ENCODE measurements at regions not wholly inside any gene's neighbourhood (a gene's known extent, or its start where the extent isn't known, plus 50 kb on each side); places are given as distances from the start of the nearest gene placed in this dataset.

DNA sequence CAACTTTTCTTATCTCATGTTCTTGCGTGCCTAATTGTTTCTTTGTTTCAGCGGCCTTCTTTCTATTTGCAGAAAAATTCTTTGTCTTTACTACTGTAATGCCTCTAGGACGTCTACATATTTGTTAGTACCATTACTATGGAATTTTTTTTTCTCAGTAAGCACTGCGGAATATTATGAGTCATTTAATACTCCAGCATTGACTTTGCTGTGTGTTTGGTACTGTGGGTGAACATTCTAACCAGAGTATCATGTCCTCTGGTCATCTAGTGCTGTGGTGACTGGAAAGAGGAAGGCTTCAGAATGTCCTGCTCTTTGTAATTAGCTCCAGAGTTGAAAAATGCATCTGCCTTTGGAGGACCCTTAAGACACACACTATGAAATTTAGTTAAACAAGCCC is 58.5 kb upstream of the FERD3L start (continued):
- TF ChIP-seq, protein P1, sequence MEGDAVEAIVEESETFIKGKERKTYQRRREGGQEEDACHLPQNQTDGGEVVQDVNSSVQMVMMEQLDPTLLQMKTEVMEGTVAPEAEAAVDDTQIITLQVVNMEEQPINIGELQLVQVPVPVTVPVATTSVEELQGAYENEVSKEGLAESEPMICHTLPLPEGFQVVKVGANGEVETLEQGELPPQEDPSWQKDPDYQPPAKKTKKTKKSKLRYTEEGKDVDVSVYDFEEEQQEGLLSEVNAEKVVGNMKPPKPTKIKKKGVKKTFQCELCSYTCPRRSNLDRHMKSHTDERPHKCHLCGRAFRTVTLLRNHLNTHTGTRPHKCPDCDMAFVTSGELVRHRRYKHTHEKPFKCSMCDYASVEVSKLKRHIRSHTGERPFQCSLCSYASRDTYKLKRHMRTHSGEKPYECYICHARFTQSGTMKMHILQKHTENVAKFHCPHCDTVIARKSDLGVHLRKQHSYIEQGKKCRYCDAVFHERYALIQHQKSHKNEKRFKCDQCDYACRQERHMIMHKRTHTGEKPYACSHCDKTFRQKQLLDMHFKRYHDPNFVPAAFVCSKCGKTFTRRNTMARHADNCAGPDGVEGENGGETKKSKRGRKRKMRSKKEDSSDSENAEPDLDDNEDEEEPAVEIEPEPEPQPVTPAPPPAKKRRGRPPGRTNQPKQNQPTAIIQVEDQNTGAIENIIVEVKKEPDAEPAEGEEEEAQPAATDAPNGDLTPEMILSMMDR (conservative IDR thresholded peaks at IDR 0.05; ENCODE audit: low read depth in 2 of 2): no peak
- TF ChIP-seq, protein P2, sequence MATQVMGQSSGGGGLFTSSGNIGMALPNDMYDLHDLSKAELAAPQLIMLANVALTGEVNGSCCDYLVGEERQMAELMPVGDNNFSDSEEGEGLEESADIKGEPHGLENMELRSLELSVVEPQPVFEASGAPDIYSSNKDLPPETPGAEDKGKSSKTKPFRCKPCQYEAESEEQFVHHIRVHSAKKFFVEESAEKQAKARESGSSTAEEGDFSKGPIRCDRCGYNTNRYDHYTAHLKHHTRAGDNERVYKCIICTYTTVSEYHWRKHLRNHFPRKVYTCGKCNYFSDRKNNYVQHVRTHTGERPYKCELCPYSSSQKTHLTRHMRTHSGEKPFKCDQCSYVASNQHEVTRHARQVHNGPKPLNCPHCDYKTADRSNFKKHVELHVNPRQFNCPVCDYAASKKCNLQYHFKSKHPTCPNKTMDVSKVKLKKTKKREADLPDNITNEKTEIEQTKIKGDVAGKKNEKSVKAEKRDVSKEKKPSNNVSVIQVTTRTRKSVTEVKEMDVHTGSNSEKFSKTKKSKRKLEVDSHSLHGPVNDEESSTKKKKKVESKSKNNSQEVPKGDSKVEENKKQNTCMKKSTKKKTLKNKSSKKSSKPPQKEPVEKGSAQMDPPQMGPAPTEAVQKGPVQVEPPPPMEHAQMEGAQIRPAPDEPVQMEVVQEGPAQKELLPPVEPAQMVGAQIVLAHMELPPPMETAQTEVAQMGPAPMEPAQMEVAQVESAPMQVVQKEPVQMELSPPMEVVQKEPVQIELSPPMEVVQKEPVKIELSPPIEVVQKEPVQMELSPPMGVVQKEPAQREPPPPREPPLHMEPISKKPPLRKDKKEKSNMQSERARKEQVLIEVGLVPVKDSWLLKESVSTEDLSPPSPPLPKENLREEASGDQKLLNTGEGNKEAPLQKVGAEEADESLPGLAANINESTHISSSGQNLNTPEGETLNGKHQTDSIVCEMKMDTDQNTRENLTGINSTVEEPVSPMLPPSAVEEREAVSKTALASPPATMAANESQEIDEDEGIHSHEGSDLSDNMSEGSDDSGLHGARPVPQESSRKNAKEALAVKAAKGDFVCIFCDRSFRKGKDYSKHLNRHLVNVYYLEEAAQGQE (IDR thresholded peaks at IDR 0.05; ENCODE audit: unreplicated experiment): no peak
- no peak for TF ChIP-seq ZNF114 (CRISPR knock-in tag; IDR thresholded peaks at IDR 0.05)
- no peak for TF ChIP-seq JUNB (IDR thresholded peaks at IDR 0.05; ENCODE audit: unreplicated experiment)

DNA sequence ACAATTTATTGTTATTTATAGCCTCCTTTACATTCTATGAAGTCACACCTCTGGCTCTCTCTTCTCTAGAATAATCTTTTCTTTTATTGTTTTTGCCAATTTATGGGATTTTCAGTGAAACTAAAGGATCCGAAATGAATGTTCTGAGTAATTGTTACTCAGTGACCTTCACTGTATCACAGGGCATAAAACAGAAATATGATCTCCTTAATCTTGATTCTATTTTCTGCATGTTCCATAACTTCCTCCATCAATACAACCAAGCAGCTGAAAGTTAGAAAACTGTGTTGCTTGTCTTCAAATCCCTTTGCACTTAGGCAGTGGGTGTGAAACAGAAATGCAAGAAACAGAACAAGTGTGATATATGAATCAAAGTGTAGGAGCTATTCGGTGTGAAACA is 57.4 kb upstream of the FERD3L start:
- Histone ChIP-seq H3K27me3 (ENCODE audit: insufficient read depth) (no peaks in the 10 kb centered on the region), H3K27ac (ENCODE audit: low read depth) (no peak overlapping the region), H4K20me1 (replicated peaks; ENCODE audit: insufficient read depth) (no peaks in the 10 kb centered on the region; the same call in 1 of the 2 replicates), H3K36me3 (ENCODE audit: insufficient read depth) (no peaks in the 10 kb centered on the region), H3K4me3 (no peak overlapping the region), H3F3A (replicated peaks; ENCODE audit: low read depth) (no peaks in the 10 kb centered on the region), H3K4me1 (ENCODE audit: insufficient read depth) (no peaks in the 10 kb centered on the region), H3K9me2 (ENCODE audit: insufficient read depth) (no peaks in the 10 kb centered on the region), H2AFZ (no peak overlapping the region), H3K4me2 (no peak overlapping the region), H3K79me2 (replicated peaks; ENCODE audit: insufficient read depth) (no peaks in the 10 kb centered on the region)
- H3K9me3 Mint-ChIP-seq: peaks cover 3% of the 10 kb centered on the region; the same call in 1 of the 3 replicates
- DNase-seq (ENCODE audit: low spot score) (no peak), ATAC-seq (no peak)
- no peaks in the 10 kb centered on the region for H3K27me3 Mint-ChIP-seq (ENCODE audit: insufficient read depth, low read depth, poor library complexity)
- H3K36me3 Mint-ChIP-seq (ENCODE audit: low read depth): no peaks in the 10 kb centered on the region
- no peaks in the 10 kb centered on the region for H3K4me1 Mint-ChIP-seq
- H3K4me3 Mint-ChIP-seq: no peak overlapping the region
- H3K27ac Mint-ChIP-seq: no peak overlapping the region
- TF ChIP-seq, protein P3, sequence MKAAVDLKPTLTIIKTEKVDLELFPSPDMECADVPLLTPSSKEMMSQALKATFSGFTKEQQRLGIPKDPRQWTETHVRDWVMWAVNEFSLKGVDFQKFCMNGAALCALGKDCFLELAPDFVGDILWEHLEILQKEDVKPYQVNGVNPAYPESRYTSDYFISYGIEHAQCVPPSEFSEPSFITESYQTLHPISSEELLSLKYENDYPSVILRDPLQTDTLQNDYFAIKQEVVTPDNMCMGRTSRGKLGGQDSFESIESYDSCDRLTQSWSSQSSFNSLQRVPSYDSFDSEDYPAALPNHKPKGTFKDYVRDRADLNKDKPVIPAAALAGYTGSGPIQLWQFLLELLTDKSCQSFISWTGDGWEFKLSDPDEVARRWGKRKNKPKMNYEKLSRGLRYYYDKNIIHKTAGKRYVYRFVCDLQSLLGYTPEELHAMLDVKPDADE (IDR thresholded peaks at IDR 0.05): no peak
- TF ChIP-seq POLR2AphosphoS5 (IDR thresholded peaks at IDR 0.05; ENCODE audit: low read depth) (no peak), NANOG (IDR thresholded peaks at IDR 0.05; ENCODE audit: borderline replicate concordance) (no peak), ZNF331 (CRISPR knock-in tag; IDR thresholded peaks at IDR 0.05; ENCODE audit: low read depth) (no peak), JUNB (IDR thresholded peaks at IDR 0.05; ENCODE audit: unreplicated experiment) (no peak), EZH2 (IDR thresholded peaks at IDR 0.05; ENCODE audit: low read depth, unreplicated experiment) (no peak), ZNF114 (CRISPR knock-in tag; IDR thresholded peaks at IDR 0.05) (no peak)
- TF ChIP-seq, protein P1 (conservative IDR thresholded peaks at IDR 0.05; ENCODE audit: low read depth in 2 of 2): no peak
- TF ChIP-seq, protein P4, sequence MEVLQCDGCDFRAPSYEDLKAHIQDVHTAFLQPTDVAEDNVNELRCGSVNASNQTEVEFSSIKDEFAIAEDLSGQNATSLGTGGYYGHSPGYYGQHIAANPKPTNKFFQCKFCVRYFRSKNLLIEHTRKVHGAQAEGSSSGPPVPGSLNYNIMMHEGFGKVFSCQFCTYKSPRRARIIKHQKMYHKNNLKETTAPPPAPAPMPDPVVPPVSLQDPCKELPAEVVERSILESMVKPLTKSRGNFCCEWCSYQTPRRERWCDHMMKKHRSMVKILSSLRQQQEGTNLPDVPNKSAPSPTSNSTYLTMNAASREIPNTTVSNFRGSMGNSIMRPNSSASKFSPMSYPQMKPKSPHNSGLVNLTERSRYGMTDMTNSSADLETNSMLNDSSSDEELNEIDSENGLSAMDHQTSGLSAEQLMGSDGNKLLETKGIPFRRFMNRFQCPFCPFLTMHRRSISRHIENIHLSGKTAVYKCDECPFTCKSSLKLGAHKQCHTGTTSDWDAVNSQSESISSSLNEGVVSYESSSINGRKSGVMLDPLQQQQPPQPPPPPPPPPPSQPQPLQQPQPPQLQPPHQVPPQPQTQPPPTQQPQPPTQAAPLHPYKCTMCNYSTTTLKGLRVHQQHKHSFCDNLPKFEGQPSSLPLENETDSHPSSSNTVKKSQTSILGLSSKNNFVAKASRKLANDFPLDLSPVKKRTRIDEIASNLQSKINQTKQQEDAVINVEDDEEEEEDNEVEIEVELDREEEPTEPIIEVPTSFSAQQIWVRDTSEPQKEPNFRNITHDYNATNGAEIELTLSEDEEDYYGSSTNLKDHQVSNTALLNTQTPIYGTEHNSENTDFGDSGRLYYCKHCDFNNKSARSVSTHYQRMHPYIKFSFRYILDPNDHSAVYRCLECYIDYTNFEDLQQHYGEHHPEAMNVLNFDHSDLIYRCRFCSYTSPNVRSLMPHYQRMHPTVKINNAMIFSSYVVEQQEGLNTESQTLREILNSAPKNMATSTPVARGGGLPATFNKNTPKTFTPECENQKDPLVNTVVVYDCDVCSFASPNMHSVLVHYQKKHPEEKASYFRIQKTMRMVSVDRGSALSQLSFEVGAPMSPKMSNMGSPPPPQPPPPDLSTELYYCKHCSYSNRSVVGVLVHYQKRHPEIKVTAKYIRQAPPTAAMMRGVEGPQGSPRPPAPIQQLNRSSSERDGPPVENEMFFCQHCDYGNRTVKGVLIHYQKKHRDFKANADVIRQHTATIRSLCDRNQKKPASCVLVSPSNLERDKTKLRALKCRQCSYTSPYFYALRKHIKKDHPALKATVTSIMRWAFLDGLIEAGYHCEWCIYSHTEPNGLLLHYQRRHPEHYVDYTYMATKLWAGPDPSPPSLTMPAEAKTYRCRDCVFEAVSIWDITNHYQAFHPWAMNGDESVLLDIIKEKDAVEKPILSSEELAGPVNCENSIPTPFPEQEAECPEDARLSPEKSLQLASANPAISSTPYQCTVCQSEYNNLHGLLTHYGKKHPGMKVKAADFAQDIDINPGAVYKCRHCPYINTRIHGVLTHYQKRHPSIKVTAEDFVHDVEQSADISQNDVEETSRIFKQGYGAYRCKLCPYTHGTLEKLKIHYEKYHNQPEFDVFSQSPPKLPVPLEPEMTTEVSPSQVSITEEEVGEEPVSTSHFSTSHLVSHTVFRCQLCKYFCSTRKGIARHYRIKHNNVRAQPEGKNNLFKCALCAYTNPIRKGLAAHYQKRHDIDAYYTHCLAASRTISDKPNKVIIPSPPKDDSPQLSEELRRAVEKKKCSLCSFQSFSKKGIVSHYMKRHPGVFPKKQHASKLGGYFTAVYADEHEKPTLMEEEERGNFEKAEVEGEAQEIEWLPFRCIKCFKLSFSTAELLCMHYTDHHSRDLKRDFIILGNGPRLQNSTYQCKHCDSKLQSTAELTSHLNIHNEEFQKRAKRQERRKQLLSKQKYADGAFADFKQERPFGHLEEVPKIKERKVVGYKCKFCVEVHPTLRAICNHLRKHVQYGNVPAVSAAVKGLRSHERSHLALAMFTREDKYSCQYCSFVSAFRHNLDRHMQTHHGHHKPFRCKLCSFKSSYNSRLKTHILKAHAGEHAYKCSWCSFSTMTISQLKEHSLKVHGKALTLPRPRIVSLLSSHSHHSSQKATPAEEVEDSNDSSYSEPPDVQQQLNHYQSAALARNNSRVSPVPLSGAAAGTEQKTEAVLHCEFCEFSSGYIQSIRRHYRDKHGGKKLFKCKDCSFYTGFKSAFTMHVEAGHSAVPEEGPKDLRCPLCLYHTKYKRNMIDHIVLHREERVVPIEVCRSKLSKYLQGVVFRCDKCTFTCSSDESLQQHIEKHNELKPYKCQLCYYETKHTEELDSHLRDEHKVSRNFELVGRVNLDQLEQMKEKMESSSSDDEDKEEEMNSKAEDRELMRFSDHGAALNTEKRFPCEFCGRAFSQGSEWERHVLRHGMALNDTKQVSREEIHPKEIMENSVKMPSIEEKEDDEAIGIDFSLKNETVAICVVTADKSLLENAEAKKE (CRISPR knock-in tag; IDR thresholded peaks at IDR 0.05): no peak
